ENCODE measurements at regions not wholly inside any gene's neighbourhood (a gene's known extent, or its start where the extent isn't known, plus 50 kb on each side); places are given as distances from the start of the nearest gene placed in this dataset.
"Not testable (repeated sequence)": the region's sequence is repeated elsewhere in the genome, so short reads cannot be mapped to it uniquely, and the experiment has no call there.

GRCh38 chr1:181314959-181315358, 168.4 kb upstream of the CACNA1E start:
- no peak for DNase-seq (ENCODE audit: low read depth)
- TF ChIP-seq CTCF (conservative IDR thresholded peaks at IDR 0.05; ENCODE audit: low read depth, low read length) = no peak
- no peak overlapping the region for H3K4me3 ChIP-seq (ENCODE audit: low read length)

GRCh38 chr1:181317261-181317930, 165.9 kb upstream of the CACNA1E start:
- no peak for DNase-seq (ENCODE audit: low read depth)
- H3K4me3 ChIP-seq (ENCODE audit: low read length) = no peak overlapping the region
- no peak for TF ChIP-seq CTCF (conservative IDR thresholded peaks at IDR 0.05; ENCODE audit: low read depth, low read length)

GRCh38 chr1:181318022-181318857, 165.1 kb upstream of the CACNA1E start:
- no peak for TF ChIP-seq CTCF (conservative IDR thresholded peaks at IDR 0.05; ENCODE audit: low read depth, low read length)
- H3K4me3 ChIP-seq (ENCODE audit: low read length) = no peak overlapping the region
- DNase-seq (ENCODE audit: low read depth) = no peak

- TF ChIP-seq CTCF (conservative IDR thresholded peaks at IDR 0.05; ENCODE audit: low read depth, low read length) = no peak
- no peak overlapping the region for H3K4me3 ChIP-seq (ENCODE audit: low read length)
- no peak for DNase-seq (ENCODE audit: low read depth)
Observed at GRCh38 chr1:181318858-181319235, 164.5 kb upstream of the CACNA1E start.

GRCh38 chr1:181319907-181320306, 163.4 kb upstream of the CACNA1E start:
- no peak for DNase-seq (ENCODE audit: low read depth)
- TF ChIP-seq CTCF (conservative IDR thresholded peaks at IDR 0.05; ENCODE audit: low read depth, low read length) = no peak
- H3K4me3 ChIP-seq (ENCODE audit: low read length) = no peak overlapping the region

GRCh38 chr1:181324797-181325616, 158.3 kb upstream of the CACNA1E start:
- no peak overlapping the region for H3K4me3 ChIP-seq (ENCODE audit: low read length)
- DNase-seq (ENCODE audit: low read depth) = no peak
- TF ChIP-seq CTCF (conservative IDR thresholded peaks at IDR 0.05; ENCODE audit: low read depth, low read length) = no peak

- DNase-seq (ENCODE audit: low read depth); H3K4me3 ChIP-seq (ENCODE audit: low read length): not testable (repeated sequence)
Observed at GRCh38 chr1:181325765-181326164, 157.6 kb upstream of the CACNA1E start.

Data from retinal pigment epithelial cell (primary cell).